ENCODE measurements at regions not wholly inside any gene's neighbourhood (a gene's known extent, or its start where the extent isn't known, plus 50 kb on each side); places are given as distances from the start of the nearest gene placed in this dataset.
"Not testable (repeated sequence)": the region's sequence is repeated elsewhere in the genome, so short reads cannot be mapped to it uniquely, and the experiment has no call there.

DNA sequence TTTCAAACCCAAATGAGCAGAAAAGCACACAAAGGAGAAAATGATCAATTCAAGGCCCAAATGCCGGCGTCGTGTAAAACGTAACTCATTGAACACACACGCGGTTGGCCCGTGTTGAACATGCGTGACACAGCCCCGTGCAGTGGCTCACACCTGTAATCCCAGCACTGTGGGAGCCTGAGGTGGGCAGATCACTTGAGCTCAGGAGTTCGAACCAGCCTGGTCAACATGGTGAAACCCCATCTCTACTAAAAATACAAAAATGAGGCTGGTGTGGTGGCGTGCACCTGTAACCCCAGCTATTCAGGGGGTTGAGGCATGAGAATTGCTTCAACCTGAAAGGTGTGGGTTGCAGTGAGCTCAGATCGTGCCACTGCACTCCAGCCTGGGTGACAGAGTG lies 156.7 kb upstream of the KLF6 start:
- DNase-seq, result no peak

DNA sequence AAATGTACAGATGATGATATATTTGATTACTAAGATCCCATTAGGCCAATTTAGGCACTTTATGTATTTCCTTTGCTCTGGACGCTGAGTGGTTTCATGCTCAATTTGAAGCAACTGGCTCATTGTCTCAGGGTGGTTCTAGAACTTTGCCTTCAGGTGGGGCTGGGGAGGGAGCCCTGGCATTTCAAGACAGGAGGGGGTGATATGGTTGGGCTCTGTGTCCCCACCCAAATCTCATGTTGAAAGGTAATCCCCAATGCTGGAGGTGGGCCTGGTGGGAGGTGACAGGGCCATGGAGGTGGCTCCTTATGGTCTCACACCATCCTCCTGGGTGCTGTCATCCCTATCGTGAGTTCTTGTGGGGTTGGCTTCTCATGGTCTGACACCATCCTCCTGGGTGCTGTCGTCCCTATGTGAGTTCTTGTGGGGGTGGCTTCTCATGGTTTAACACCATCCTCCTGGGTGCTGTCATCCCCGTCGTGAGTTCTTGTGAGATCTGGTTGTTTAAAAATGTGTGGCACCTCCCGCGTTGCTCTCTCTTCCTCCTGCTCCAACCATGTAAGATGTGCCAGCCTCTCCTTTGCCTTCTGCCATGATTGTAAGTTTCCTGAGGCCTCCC lies 151.5 kb upstream of the KLF6 start:
- DNase-seq, result no peak

DNA sequence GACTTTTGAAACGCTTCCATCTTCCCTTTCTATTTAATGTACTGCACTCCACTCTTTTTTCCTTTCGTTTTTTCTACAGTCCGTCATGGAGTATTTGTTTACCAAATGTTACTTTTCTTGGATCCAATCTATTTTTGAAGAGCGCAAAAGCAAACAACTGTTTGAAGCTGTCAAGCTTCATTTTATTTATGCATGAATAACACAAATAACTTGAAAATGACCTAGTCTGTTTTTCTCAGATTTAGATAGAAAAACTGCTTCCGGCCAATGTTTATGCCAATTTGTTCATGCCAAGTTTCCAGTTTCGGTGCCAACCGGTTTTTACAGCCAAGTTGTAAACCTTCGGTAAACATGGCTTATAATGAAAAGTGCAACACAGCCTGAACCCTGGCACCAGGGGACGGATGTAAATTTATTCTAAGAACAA lies 150.9 kb upstream of the KLF6 start:
- no peak for DNase-seq

DNA sequence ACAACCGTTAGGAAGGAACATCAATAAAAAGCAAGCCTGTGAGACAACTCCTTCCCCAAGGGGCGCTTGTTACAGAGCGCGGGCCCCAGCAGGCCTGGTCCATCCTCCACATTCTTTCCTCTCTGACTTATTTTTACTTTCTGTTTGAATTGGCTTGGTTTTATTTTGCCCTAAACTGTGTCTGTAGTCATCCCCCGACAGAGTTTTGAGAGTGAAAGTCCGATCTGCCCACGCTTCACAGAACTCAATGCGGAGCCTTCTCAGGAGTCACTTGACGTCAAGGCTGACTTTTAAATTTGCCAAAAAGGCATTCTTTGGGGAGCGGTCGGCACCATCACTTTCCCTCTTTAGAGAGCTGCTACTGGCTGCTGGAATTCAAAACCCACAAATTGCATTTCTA lies 150.1 kb upstream of the KLF6 start:
- DNase-seq, result no peak

DNA sequence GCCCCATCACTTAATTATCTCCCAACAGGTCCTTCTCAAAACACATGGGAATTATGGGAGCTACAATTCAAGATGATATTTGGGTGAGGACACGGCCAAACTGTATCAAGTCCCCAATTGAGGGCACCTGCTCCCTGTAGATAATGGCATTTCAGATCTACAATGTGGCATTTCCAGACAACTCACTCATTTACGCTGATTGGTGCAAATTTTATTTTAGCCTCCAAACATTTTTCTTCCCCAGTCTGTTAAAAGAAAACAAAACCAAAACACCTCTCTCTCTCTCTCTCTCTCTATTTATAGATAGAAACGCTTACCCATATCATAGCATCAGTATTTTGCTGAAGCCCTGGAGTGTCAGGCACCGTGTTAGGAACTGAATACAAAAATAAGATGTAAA lies 148.7 kb upstream of the KLF6 start:
- no peak for DNase-seq

DNA sequence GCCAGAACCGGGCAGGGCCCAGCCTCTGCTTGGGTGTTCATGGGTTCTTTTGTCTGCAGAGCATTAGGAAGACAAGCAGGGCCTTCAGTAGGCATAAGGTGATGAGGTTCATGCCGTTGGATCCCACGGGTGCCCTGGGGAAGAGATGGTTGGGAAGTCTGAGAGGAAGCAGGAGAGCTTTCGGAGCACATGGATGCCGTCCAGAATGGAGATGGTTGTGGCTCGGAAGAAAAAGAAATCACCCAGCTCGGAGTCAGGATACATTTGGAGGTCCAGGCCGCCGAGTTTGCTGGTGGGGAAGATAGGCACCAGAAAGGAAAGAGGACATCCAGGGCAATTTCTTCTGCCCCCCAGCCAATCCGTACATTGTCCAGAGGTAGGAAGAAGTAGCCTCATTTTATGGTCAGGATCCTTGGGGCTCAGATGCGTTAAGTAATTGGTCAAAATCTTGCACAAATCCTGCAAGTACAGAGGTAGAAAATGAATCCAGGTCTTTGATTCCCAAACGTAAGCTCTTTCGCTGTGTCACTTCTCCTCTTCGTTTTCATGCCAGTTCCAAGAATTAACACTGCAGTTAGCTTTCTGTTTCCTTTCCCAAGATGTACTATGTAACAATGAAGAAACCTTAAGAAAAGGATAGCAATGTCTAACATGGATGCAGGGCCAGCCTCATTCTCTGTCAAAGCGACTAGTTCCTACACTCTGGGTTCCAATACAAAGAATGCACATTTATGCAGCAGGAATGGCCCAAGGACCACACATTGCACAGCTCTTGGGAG lies 147.8 kb upstream of the KLF6 start:
- no peak for DNase-seq

DNA sequence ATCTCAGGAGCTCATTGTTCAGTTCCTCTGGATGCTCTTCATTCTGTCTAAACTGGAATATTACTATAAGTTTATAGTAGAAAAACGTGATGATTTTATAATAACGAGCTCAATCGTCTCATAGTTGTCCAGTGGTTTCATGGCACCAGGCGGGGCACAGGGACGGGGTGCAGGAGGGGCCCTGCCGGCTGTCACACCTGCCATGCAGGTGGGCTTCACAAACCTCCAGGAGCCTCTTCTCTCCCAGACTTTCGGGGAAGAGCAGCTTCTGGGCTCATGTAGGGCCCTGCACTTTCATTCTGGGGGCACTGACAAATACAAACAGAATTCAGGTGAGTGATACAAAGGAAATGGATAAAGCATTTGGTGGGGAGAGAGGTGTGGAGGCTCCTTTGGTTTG lies 146.9 kb upstream of the KLF6 start:
- no peak for DNase-seq

DNA sequence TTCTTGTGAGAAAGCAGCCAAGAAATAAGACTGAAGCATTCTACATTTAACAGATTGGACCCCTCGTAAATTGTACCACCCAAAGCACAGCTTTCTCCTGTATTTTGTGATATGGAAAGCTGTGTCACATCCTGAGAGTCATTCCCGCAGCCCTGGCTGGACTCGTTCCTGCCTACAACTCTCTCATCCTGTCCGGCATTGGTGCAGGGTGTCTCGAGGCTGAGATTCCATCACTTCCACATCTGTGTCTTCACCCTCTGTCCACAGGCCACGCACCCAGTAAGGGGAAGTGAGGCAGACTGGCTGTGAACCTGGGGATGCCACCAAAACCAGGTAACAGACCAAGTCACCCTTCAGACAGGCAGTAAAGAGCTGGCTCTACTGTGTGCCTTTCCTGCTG lies 146.2 kb upstream of the KLF6 start:
- DNase-seq, result no peak

DNA sequence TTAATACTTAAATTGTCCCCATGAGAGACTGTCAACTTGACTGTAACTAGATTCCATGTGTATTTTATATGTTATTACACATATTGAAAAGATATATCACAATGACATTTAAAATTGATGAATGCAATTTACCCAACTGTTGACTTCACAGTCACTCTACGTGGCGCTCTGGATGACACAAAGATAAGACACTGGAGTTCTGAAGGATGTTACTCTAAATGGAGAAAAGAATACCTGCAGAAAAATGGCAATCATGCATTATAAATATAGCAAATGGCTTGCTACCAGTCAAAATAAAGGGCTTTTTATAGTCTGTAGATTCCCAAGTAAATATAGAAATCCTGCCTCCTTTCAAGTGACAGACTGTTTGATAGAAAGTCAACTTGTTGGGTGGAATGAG lies 143.6 kb upstream of the KLF6 start:
- no peak for DNase-seq

DNA sequence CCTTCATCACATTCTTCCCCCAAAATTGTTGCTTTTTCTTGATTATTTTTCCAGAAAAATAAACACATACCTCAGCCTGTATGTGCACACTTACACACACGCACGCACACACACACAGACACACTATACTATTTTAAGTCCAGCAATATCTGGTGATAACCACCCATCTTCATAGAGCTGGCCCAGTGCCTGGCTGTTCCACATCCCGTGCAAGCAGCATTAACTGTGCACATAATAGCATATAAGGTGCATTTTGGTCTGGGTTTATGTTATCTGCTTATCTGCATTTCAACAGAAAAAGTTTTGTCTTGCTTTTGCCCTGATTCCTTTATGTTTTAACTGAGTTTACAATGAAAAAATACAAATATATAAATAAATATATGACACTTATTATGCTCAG lies 143.1 kb upstream of the KLF6 start:
- DNase-seq, result no peak

DNA sequence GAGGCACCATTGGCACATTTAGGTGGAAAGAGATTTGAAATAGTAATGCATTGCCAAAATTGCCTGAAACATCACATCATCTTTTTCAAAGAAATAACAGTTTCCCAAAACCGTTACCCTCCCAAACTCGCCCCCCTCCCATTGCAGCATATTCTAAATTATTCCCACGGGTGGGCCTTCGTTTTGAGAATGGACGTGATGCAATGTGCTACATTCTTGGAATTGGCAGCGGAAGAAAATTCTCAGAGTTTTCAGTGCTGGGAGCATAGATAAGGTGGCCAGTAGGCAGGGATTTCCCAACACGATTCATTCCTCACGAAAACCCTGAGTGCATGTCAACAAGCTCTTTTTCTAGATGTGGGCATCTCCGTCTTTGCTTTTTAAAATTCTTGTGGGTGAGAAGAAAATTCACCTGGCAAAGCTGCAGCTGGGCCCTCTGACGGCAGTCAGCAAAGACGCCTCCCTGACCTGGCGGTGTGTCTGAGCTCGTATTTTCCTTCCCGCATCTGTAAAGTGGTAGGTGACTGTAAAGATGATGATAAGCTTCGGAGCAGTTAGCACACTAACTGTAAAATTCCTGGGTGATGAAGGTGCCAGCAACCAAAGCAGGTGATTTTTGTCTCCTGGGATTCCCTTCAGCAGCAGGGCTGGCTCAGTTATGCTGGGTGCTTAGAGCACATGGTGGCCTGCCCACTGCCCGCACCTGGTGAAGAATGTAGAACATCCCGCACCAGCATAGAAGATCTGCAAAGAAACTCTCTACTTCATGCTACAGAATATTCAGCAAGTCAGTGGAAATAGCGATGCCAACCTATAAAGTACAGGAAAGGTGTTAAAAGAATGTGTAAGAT lies 141.9 kb upstream of the KLF6 start:
- no peak for DNase-seq

DNA sequence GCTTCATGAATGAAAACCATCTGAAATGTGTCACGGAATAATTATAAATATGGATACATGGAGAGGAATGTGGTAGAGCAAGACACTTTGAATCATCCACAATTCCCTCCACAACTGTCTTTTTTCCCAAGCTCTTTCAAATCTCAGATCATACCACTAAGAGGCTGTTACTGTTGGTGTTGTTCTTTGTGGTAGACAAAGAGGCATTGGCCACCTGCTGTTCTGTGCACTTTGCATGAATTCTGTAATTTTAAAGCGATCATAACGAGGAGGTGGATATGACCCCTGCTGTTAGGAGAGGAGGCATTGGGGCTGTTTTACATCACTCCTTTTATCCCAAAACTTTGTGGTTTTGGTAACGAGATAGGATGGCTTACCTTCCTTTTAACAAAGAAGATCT lies 141.2 kb upstream of the KLF6 start:
- no peak for DNase-seq

DNA sequence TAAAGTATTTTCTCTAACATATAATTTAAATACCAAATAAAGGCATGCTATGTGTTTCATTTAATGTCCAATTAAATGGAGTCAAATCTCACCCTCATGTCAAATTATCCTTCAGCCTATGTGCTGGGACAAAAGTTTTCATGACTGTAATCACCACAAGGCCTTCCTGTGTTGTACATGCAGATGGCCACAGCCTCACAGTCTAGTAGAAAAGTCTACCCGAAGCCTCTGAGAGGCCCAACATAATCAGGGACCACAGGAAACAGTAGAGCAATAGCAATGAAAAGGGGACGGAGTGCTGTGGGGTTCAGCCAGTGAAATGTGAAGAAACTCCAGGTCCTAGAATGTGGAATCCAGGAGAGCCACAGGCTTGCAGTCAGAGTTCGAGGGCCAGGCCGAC lies 140.2 kb upstream of the KLF6 start:
- DNase-seq, result no peak

DNA sequence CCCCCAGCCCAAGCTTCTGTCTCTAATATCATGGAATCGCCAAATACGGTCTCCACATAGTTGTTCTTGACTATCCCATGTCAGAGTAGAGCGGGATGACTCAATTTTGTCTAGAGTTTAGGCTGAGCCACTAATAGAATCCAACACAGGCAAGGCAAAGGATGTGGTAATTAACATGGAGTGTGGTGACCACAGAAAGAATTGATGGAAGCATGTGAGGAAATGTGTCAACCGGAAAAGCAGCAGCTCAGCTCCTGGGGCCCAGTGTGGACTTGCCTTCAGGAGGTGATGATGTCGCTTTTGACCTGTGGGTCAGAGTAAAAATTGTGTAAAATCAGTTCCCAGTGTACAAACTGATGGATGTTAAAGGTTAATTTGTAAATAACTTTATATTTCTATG lies 139.3 kb upstream of the KLF6 start:
- no peak for DNase-seq

DNA sequence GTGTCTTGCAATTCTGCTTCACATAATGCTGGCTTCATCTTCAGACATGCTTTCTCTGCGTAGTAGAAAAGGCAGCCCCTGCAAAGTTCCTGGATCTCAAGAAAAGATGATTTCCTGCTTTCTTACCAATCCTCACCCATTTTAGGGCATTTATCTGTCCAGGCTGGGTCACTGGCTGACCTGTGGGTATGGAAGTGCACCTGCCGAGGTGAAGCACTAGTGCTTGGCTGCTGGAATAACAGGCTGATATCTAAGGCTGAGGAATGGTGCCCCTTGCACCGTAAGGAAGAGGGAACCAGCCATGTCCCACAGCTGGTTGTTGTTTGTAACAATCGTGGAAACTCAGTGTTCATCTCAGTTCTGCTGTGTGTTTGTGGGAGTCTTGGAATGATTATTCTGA lies 138.0 kb upstream of the KLF6 start:
- no peak for DNase-seq

DNA sequence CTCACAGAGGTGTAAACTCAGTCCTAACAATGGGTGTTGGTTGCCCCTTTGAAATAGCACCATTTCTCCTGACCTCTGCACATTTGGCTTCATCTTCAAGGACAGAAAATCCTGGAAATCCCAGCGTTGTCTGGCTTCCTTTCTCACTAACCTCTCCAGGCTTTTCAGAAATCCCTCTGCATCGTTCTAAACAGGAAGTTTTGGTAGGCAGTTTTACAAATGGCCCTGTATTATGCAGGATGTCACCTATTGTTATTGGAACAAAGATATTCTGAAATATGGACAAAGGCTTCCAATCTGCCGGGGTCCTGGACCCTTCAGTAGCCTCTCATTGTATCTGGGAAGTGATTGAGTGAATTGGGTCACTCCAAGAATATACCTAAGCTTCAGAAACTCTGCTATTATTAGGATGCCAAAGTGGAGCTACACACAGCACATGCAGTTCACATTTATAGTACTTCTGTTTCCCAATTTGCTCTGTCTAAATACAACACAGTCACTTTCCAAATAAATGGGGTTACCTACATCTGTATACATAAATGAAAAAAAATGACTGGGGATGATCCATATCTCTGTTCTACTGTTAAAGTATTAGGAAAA lies 134.8 kb upstream of the KLF6 start:
- DNase-seq, result no peak

DNA sequence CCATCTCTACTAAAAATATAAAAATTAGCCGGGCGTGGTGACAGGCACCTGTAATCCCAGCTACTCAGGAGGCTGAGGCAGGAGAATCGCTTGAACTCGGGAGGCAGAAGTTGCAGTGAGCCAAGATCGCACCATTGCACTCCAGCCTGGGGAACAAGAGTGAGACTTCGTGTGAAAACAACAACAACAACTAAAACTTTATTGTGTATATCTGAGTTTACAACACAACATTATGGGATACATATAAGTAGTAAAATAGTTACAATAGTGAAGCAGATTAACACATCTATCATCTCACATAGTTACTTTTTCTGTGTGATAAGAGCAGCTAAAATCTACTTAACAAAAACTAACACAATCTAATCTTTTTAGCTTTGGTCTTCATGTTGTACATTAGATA lies 132.4 kb upstream of the KLF6 start:
- not testable (repeated sequence) for DNase-seq

DNA sequence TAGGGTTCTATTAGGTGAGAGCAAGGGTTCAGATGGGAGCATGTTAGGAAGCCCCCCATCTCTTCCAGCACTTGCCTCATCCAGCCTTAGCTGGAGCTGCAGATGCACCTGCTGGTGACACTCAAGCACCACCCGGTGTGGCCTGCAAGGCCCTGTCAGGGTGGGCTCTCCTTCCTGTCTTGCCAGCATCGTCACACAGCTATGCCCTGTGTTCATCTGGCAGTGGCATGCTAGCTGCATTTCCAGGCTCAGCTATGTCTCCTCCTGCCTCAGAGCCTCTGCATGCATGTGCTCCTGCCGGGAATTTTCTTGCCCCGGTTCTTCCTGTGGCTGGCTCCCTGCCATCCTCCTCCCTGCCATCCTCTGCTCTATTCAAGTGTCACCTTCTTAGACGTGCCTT lies 129.7 kb upstream of the KLF6 start:
- no peak for DNase-seq

DNA sequence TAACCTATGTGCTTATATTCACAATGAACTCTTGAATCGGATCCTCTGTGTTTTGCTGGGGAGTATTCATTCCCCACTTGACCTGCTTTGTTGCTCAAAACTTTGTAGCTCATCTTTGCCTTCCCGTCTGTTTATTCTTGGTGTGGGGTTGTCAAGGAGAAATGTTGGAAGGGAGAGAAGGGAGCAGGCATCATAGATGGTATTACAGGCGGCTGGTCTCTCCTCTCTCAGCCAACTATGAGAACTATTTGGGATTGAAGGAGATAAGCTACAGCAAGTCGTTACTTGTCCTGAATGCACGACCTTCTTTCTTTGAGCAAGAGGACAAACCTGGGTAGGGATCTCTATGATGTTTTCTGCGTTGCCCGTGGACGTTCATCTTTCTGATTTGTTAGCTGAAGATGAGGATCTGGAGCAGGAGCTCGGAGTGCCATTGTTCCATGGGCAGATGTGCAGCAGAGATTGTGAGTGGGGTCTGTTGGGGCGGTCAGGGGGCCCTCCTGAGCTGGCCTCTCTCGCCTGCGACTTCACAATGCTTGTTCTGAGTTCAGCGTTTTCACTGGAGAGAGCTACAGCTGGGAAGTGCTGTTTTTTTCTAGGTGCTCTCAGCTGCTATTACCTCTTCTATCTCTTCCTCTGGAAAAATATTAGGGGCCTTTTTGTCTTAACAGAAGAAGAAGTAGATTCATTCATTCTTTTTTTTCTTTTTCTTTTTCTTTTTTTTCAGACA lies 126.9 kb upstream of the KLF6 start:
- no peak for DNase-seq

DNA sequence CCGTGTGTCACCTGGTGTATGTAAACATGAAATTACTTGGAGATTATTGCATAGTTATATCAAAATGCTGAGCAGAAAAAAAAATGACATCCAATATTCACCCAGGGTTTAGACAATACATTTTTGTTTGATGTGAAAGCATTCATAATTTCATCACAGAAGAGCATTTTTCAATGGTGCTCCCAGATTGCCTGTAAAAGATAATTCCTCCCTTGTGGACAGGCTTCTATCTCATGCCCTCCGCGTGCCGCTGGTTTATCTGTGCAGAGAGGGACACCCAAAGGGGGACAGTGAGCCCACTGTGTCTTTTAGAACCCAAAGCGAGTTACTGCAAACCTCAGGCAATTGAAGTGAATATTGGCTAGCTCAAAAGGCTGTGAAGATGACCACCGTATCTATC lies 126.2 kb upstream of the KLF6 start:
- DNase-seq, result no peak

DNA sequence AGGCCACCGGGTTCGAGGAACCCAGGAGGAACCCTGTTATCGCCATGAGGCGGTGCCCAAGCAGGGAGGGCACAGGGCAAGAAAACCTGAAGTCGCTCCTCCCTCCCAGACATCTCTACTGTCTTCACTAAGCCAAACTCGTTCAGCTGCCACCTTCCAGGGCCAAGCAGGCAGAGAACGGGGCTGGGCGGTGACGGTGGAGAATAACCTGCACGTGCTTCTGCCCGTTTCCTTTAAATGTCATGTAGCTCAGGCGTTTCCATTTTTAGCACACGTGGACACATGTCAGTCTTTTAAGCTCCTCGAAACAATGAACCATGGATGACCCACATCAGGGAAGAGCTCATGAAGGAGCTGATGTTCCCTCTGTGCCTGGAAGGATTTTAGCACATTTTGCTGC lies 124.3 kb upstream of the KLF6 start:
- no peak for DNase-seq

DNA sequence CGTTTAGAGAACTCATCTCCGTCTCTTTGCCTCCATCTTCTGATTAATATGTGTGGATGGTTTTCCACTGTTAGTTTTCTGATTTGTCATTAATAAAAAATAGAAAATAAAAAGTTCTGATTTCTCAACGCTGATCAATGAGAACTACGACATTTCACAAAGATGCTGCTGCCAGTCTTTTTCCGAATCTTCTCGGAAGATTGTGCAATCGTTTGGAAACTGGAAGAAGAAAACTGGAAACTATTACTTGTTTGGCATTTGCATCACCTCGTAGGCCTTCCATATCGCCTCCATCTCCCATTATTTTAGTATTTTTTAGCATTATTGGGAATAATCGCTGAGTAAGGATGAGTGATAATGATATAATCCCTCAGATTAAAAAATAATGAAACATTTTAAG lies 123.2 kb upstream of the KLF6 start:
- DNase-seq, result no peak

DNA sequence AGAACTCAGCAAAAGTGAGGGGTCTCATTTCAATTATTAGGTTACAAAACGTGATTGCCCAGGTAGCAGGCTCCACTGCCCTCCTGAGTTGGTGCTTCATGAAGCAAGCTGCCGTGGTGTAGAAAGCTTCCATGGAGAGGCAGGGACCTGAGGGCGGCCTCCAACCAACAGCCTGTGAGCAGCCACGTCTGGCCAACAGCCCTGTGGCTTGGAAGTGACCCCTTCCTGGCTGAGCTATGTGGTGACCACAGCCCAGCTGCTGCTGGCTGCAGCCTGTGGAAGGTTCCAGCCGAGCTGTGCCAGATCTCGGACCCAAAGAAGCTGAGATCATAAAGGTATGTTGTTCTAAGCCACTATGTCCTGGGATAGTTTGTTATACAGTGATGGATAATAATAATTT lies 122.5 kb upstream of the KLF6 start:
- DNase-seq, result no peak

All from NCI-H1930 (cell line).